ENCODE measurements at regions not wholly inside any gene's neighbourhood (a gene's known extent, or its start where the extent isn't known, plus 50 kb on each side); places are given as distances from the start of the nearest gene placed in this dataset.
"Not testable (repeated sequence)": the region's sequence is repeated elsewhere in the genome, so short reads cannot be mapped to it uniquely, and the experiment has no call there.

DNA sequence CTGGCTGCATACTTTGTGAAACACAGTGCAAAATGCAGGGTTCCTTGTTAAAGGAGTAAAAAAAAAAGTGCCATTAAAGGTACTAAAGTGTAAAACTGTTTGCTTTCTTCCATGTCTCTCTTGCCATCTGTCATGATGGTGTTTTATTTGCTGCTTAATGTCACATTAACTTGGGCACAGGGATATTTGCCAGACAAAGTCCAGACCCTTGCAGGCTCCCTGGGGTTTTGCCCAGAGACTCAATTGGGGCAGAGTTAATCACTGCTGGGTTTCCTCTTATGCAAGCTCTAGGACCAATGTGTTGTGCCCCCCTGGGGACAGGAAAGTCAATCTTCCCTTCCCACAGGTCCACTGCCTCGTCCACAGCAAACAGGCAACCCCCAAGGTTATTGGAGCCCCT, 274.3 kb upstream of the SGCD start:
- DNase-seq = no peak
- H3K4me3 Mint-ChIP-seq = no peak overlapping the region
- no peaks in the 10 kb centered on the region for H3K36me3 Mint-ChIP-seq (ENCODE audit: low read depth)
- no peak for ATAC-seq
- no peaks in the 10 kb centered on the region for H3K27me3 Mint-ChIP-seq
- H3K27ac Mint-ChIP-seq = no peak overlapping the region
- peaks cover 4% of the 10 kb centered on the region for H3K9me3 Mint-ChIP-seq
- H3K4me1 Mint-ChIP-seq = no peaks in the 10 kb centered on the region

DNA sequence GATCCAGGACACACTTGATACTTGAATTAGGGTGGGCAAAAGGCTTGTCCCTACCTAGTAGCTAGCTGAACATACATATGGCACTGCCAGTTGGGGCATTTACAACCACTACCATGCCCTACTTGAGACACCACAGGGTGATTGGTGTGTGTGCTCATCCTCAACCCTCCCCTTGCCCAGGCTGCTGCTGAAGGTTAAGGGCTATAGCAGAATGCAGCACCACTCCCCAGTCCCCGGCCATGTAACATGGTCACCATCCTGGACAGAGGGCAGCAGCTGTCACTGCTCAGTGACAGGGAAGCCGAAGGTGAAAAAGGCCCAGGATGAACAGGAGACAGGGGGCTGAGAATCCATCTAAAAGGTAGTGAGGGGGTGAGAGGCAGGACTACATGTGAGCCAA, 273.9 kb upstream of the SGCD start:
- Mint-ChIP-seq H3K9me3 (peaks cover 4% of the 10 kb centered on the region), H3K27ac (no peak overlapping the region), H3K4me3 (no peak overlapping the region), H3K27me3 (no peaks in the 10 kb centered on the region), H3K36me3 (ENCODE audit: low read depth) (no peaks in the 10 kb centered on the region), H3K4me1 (no peaks in the 10 kb centered on the region)
- DNase-seq (no peak), ATAC-seq (no peak)

- ATAC-seq (no peak), DNase-seq (no peak)
- no peaks in the 10 kb centered on the region for H3K4me1 Mint-ChIP-seq
- no peak overlapping the region for H3K27ac Mint-ChIP-seq
- H3K36me3 Mint-ChIP-seq (ENCODE audit: low read depth) = no peaks in the 10 kb centered on the region
- peaks cover 29% of the 10 kb centered on the region for H3K9me3 Mint-ChIP-seq
- no peak overlapping the region for H3K4me3 Mint-ChIP-seq
- peaks cover 2% of the 10 kb centered on the region for H3K27me3 Mint-ChIP-seq
Observed at GRCh38 chr5:156076912-156077311, 250.1 kb upstream of the SGCD start.

GRCh38 chr5:156087577-156088110, 239.3 kb upstream of the SGCD start:
- no peak for DNase-seq
- Mint-ChIP-seq H3K4me3 (no peak overlapping the region), H3K4me1 (no peaks in the 10 kb centered on the region), H3K36me3 (ENCODE audit: low read depth) (no peaks in the 10 kb centered on the region), H3K9me3 (peaks cover 14% of the 10 kb centered on the region), H3K27ac (no peak overlapping the region), H3K27me3 (no peaks in the 10 kb centered on the region)
- ATAC-seq = no peak

DNA sequence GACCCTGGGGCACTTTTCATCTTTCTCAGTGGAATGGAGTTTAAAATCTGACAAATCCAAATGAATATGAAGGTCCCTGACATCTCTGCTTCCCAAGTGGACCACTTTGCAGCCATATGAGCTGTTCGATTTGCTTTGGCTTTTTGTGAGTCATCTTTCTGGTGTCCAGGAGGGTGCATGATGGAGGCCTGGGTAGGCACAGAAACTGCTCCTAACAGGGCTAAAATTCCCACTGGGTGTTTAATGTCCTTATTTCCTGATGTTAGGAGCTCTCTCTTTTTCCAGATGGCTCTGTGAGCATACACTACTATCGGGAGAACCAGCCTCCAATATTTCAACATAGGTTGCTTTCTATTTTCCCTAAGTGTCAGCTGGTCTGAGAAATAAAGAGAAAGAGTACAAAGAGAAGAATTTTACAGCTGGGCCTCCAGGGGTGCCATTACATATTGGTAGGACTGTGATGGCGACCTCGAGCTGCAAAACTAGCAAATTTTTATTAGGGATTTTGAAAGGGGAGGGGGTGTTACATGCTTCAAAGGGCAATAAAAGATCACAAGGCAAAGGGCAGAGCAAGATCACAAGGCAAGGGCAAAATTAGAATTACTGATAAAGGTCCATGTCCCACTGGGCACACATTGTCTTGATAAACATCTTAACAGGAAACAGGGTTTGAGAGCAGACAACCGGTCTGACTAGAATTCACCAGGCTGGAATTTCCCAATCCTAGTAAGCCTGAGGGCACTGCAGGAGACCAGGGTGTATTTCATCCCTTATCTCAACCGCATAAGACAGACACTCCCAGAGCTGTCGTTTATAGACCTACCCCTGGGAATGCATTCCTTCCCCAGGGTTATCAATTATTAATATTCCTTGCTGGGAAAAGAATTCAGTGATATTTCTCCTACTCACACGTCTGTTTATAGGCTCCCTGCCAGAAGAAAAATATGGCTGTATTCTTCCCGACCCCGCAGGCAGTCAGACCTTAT, 236.7 kb upstream of the SGCD start:
- DNase-seq; H3K4me3 Mint-ChIP-seq; ATAC-seq; H3K36me3 Mint-ChIP-seq (ENCODE audit: low read depth); H3K4me1 Mint-ChIP-seq; H3K27me3 Mint-ChIP-seq; H3K27ac Mint-ChIP-seq: not testable (repeated sequence)
- H3K9me3 Mint-ChIP-seq = peaks cover 14% of the 10 kb centered on the region

GRCh38 chr5:156093024-156093423, 233.9 kb upstream of the SGCD start:
- H3K9me3 Mint-ChIP-seq = peaks cover 14% of the 10 kb centered on the region

DNA sequence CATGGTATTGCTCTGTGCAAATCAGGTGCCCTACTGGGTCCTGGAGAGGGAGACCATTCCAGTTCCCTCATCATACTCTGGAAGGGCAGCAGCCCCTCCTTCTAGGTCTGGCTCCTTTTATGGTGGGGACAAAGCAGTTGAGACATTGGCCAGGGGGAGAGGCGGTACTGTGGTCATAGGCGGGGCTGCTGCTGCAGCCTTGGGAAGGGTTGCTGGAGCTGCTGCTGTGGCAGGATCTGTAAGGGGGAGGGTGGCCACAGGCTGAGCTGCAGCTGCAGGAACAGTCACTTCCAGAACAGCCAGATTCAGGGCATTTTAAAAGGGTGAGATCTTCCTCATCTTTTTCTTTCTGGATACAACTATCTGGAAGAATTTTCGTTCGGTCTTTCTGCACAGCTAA, 233.0 kb upstream of the SGCD start:
- H3K27ac Mint-ChIP-seq = no peak overlapping the region
- no peaks in the 10 kb centered on the region for H3K36me3 Mint-ChIP-seq (ENCODE audit: low read depth)
- H3K9me3 Mint-ChIP-seq = peaks cover 14% of the 10 kb centered on the region
- ATAC-seq = no peak
- no peaks in the 10 kb centered on the region for H3K4me1 Mint-ChIP-seq
- H3K27me3 Mint-ChIP-seq = no peaks in the 10 kb centered on the region
- DNase-seq = no peak
- H3K4me3 Mint-ChIP-seq = no peak overlapping the region

More at GRCh38 chr5:156093024-156093423, 233.9 kb upstream of the SGCD start:
- no peaks in the 10 kb centered on the region for H3K36me3 Mint-ChIP-seq (ENCODE audit: low read depth)
- no peaks in the 10 kb centered on the region for H3K27me3 Mint-ChIP-seq
- no peak overlapping the region for H3K27ac Mint-ChIP-seq
- DNase-seq (no peak), ATAC-seq (no peak)
- H3K4me1 Mint-ChIP-seq = no peaks in the 10 kb centered on the region
- no peak overlapping the region for H3K4me3 Mint-ChIP-seq

DNA sequence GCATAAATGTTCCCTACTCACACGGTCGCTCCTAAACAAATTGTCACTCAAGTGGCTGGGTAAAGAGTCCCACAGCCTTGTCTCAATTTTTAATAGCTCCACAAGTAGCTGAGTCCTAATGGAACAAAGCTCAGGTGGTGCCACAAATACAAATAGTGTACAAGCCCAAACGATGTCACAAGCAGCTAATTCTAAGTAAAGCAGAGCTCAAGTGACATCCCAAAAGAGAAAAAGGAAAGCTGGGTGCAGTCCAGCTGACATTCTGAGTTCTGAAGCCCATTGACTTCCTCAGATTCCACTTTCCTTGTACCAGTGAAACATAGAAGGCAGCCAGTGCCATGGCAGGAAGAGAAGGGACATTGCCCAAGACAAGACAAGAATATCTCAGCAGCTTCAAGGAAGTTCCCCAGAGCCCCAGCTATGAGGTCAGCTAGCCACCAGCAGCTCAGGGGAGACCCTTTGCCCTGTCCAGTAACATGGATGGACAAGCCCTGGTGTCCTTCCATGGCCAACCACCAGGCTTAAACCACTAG, 231.2 kb upstream of the SGCD start:
- DNase-seq (no peak), ATAC-seq (no peak)
- H3K4me1 Mint-ChIP-seq = no peaks in the 10 kb centered on the region
- H3K27me3 Mint-ChIP-seq = no peaks in the 10 kb centered on the region
- H3K36me3 Mint-ChIP-seq (ENCODE audit: low read depth) = no peaks in the 10 kb centered on the region
- no peak overlapping the region for H3K4me3 Mint-ChIP-seq
- no peak overlapping the region for H3K27ac Mint-ChIP-seq
- peaks cover 2% of the 10 kb centered on the region for H3K9me3 Mint-ChIP-seq

DNA sequence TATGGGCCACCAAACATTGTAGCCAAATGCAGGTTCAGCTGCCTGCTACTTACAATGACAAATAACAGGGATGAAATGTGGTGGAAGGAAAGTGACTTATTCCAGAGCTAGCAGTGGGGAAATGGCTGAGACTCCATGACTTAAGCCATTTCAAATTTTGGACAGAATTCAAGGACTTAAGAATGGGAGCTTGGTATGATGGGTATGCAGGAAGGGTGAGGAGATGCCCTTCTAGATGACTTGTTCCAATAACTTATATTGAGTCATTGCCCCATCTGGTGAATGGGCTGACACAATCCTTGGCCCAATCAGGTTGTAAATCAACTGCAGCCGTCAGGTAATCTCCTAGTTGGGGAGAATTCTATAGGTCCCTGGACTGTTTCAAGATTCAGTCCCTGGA, 230.7 kb upstream of the SGCD start:
- DNase-seq = no peak
- no peak overlapping the region for H3K27ac Mint-ChIP-seq
- H3K36me3 Mint-ChIP-seq (ENCODE audit: low read depth) = no peaks in the 10 kb centered on the region

GRCh38 chr5:156103155-156103885, 223.6 kb upstream of the SGCD start:
- Mint-ChIP-seq H3K27me3 (peaks cover 2% of the 10 kb centered on the region), H3K36me3 (ENCODE audit: low read depth) (no peaks in the 10 kb centered on the region), H3K4me1 (no peaks in the 10 kb centered on the region), H3K27ac (no peak overlapping the region), H3K9me3 (no peaks in the 10 kb centered on the region), H3K4me3 (no peak overlapping the region)
- DNase-seq (no peak), ATAC-seq (no peak)

More for the DNA sequence above, 230.7 kb upstream of the SGCD start:
- no peak for ATAC-seq
- H3K9me3 Mint-ChIP-seq = no peaks in the 10 kb centered on the region
- no peaks in the 10 kb centered on the region for H3K27me3 Mint-ChIP-seq
- no peak overlapping the region for H3K4me3 Mint-ChIP-seq
- no peaks in the 10 kb centered on the region for H3K4me1 Mint-ChIP-seq

DNA sequence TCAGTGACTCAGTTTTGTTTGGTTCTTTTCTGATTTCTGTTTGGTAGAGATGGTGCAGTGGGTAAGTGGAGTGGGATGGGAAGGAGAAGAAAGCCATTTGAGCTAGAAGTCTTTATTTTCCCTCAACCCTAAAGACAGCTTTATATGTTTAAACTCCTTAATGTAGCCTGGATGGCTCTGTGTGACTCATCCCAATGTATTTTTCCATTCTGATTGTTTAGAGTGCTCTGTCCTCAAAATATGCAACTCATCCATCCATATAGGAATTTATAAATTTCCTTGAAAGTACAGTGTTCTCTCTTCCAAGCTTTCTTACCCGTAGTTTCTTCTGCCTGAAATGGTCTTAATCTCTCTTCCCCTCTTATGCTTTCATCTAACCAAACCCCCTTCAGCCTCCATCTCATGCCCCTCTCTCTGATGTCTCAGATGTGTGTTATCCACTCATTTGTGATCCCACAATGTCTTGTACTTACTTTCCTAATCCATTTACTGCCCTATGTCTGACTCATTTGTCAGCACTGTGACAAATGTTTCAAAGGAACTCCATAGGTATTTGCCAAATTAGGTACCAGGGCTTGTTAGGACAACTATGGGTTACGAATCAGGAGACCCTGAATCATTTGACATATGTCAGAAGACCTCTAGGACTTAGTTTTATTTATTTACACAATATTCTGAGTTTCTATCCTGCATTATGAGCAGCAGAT, 217.5 kb upstream of the SGCD start:
- ATAC-seq = no peak

DNA sequence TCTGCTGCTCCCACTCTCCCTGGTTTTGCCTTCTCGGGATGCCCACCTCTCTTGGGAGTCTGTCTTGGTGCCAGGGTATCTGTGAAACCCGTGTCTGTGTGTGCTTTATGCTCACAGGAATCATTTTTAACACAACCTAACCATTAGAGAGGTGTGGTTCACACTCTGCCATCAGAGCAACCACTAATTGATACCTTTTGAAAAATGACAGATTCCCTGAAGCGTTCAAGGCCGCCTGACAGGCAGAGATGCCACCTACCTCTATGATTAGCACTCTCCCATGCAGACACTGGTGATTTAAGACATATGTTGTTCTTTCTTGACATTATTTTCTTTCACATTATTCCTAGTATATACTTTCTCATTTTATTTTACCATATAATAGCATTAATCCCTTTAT, 207.3 kb upstream of the SGCD start:
- H3K9me3 Mint-ChIP-seq = no peaks in the 10 kb centered on the region
- H3K36me3 Mint-ChIP-seq (ENCODE audit: low read depth) = no peaks in the 10 kb centered on the region
- H3K4me3 Mint-ChIP-seq = no peak overlapping the region
- H3K27ac Mint-ChIP-seq = no peak overlapping the region
- no peaks in the 10 kb centered on the region for H3K4me1 Mint-ChIP-seq
- DNase-seq (no peak), ATAC-seq (no peak)
- H3K27me3 Mint-ChIP-seq = peaks cover 9% of the 10 kb centered on the region

More for the DNA sequence above, 217.5 kb upstream of the SGCD start:
- Mint-ChIP-seq H3K27ac (no peak overlapping the region), H3K27me3 (peaks cover 7% of the 10 kb centered on the region), H3K9me3 (no peaks in the 10 kb centered on the region), H3K4me3 (no peak overlapping the region), H3K4me1 (no peaks in the 10 kb centered on the region), H3K36me3 (ENCODE audit: low read depth) (no peaks in the 10 kb centered on the region)
- no peak for DNase-seq

DNA sequence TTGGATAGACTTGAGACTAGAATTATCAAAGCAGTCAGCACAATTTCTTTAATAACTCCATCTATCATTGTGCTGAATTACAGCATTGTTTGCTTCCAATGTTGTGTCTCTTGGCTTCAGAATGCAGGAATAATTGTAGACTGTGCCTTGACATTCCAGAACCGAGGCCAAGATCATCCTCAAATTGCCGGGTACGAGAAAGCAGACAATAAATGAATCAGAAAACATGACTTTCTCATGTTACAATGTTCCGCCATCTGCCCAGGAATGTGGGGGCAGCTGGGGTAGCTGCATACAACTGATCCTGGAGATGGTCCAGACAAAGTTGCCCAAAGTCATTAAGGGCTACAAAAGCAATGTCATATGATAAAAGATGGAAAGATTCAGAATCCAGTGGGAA, 206.2 kb upstream of the SGCD start:
- Mint-ChIP-seq H3K4me3 (no peak overlapping the region), H3K9me3 (no peaks in the 10 kb centered on the region), H3K27ac (no peak overlapping the region), H3K4me1 (no peaks in the 10 kb centered on the region), H3K36me3 (ENCODE audit: low read depth) (no peaks in the 10 kb centered on the region), H3K27me3 (peaks cover 9% of the 10 kb centered on the region)
- no peak for ATAC-seq
- no peak for DNase-seq

- no peak for DNase-seq
- no peak overlapping the region for H3K27ac Mint-ChIP-seq
- H3K36me3 Mint-ChIP-seq (ENCODE audit: low read depth) = no peaks in the 10 kb centered on the region
- H3K27me3 Mint-ChIP-seq = peaks cover 9% of the 10 kb centered on the region
- H3K9me3 Mint-ChIP-seq = no peaks in the 10 kb centered on the region
- H3K4me3 Mint-ChIP-seq = no peak overlapping the region
- ATAC-seq = no peak
- no peaks in the 10 kb centered on the region for H3K4me1 Mint-ChIP-seq
Observed at GRCh38 chr5:156121234-156121633, 205.7 kb upstream of the SGCD start.
